GM21381 (cell line): ENCODE measurements at regions not wholly inside any gene's neighbourhood (a gene's known extent, or its start where the extent isn't known, plus 50 kb on each side); places are given as distances from the start of the nearest gene placed in this dataset.
"Not testable (repeated sequence)": the region's sequence is repeated elsewhere in the genome, so short reads cannot be mapped to it uniquely, and the experiment has no call there.

Source experiments
- ATAC-seq: cut with Tn5 transposase; IDR thresholded peaks from one replicate; pipeline ENCODE4 v1.9.1; 2021; ENCODE audit warnings: mild to moderate bottlenecking, moderate library complexity; ENCODE audit not compliant: unreplicated experiment

DNA sequence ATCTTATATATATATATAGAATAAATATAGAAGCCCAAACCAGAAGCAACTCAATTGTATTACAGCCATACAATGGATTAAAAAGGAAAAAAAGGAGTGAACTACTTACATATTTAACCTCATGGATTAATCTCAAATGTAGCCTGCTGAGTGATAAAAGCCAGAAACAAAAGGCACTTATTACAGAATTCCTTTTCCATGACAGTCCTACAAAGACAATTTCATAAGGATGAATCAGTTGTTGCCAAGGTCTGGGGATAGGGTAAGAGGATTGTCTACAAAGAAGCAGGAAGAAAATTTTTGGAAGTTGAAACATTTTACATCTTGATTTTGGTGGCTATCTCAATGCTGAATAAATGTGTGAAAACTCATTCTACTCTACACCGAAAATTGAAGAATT is 103.9 kb upstream of the DCC start:
- ATAC-seq = no peak

DNA sequence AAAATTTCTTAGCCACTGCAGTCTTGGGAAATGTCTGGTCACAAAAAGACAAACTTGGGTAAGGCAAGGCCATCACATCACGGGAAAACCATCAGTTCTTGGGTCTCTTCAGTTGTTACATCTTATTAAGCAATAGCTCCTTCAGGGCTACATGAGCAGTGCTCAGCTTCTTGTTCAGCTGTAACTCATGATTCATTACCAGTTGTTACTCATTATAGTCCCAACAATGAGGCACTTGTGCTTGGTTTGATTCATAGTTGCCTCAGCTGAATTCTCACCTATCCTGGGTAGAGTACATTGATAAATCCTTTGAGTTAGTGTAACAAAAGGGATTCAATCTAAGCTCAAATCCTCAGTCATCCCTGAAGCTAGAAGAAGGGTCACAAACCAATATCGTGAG is 102.4 kb upstream of the DCC start:
- no peak for ATAC-seq

DNA sequence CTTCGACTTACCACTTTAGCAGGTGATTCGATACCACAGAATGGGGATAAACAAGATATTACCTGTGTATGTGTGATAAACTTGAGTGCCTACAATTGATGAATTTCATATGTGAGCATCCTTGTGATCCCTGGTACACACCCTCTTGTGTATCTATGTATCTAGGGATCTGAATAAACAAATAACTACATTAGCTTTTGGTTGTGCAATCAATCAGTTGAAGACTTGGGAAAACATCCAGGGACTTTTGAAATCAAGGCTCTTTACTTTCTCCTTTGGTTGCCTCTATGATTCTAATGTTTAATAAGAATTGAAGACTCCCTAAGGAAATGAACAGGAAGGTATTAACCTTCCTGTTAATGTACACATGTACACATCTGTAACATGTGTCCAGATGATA is 97.3 kb upstream of the DCC start:
- ATAC-seq = no peak

DNA sequence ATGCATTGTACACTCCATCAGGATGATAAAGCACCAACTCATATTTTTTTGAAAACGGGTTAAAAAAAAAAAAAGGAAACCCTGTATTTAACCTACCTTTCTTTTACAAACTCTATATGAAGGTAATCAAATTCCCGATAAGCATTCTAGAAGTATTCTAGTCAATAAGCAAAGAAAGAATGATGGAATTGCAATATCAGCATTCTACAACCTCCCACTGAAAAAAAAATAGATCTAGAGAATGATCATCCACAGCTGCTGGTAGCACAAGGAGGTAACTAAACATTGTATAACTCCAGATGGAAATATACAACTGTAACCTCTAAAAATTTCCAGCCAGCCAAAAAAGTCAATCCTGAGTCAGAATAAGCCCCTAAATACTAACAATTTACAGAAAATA is 95.3 kb upstream of the DCC start:
- no peak for ATAC-seq

DNA sequence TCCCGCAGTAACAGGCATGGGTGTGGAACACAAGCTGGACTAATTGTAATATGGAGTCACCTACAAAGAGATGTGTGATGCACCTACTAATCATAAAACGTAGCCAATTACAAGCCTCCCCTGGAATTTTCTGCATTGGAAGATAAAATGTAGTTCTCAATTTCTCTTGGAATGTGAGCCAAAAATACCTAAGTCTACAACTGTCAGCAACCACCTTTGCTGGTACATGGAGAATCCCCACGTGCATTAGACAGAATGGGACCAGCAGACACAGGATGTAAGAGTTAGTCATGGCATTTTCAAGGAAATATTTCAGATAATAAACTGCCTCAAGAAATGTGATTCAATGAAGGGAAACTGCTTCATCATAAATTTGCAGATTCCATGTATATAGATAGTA is 85.6 kb upstream of the DCC start:
- ATAC-seq = no peak

DNA sequence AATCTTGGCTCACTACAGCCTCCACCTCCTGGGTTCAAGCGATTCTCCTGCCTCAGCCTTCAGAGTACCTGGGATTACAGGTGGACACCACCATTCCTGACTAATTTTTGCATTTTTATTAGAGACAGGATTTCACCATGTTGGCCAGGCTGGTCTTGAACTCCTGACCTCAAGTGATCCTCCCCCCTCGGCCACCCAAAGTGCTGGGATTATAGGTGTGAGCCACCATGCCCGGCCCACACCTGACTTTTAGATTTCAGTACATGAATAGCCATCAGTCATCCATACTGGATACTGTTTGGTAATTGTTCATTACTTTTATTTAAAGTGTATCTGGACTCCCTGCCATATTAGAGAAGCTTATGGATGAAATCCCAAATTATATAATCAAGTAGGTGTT is 82.6 kb upstream of the DCC start:
- not testable (repeated sequence) for ATAC-seq

DNA sequence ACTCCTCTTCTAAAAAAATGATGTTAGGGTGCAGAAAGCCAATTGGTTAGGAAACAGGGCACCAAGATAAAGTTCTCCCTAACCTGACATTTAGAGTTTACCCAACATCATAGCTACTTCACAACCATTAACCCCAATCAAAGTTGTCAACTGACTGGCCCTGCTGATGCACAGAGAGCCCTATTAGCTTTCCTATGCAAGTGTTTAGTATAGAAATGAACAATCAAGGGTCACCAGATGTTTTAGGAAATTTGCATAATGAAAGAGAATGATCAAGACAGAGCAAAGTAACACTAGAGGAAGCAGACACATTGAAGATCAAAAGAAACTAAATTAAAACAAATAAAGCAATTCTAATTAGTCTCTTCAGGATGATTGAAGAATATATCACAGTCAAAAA is 64.2 kb upstream of the DCC start:
- ATAC-seq = no peak

DNA sequence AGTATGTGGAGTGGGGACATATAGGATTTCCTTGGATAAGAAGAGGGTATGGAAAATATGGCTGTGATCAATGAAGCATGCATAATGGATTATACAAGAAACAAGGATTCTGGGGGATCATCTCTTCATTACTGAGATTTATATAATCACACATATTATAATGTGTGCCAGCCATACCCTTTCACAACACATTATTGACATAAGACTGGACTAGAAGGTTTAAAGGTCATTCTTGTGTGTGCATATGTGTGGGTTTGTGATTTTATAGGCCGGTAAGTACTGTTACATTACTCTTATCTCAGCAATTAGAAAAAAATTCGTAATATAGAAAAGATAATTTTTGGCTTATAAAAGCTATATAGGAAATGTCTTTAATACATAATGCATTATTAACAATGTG is 62.2 kb upstream of the DCC start:
- no peak for ATAC-seq

DNA sequence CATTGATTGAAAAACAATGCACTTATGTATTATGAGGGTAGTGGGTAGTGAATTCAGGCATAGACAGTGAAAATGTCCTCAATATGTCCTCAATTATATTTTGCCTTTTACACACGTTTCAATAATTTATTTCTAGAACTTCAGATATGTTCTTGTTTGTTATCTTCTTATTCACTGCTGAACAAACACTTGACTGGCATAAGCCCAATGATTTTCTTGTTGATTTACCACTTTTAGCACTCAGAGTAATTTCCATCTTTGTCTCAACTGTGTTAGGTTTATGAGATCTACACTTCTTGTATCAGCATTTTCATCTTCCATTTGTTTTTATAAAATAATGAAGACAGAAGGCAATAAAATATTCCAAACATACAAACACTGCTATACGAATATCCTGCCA is 61.8 kb upstream of the DCC start:
- no peak for ATAC-seq

DNA sequence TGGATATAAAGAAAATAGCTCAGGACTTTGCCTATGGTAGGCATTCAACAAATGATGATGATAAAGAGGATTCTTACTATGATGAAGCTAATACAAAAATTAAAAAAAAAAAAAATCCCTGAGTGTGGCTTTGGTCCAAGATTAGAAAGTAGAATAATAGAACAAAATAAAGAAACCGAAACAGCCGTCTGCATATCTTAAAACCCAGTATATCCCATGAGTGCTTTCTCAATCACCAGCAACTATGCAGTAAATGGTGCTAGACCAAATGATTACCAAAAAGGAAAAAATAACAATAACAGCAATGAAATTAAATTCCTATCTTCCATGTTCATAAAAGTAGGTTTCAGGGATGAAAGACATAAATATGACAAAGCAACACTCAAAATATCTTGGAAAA is 59.3 kb upstream of the DCC start:
- no peak for ATAC-seq

DNA sequence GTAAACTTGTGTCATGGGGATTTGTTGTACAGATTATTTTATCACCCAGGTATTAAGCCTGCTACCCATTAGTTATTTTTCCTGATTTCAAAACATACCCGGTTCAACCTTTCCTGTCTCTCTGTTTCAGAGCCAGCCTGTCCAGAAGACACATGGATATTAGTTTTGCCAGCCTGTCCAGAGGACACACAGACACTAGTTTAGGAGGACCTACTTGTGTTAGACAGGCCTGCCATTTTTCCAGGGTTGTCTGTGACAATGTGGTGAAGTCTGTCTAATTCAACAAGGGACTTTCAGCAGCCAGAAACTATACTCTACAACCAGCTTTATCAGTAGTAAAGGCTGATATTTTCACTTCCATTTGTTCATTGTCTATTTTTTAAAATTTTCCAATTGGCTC is 56.1 kb upstream of the DCC start:
- no peak for ATAC-seq

DNA sequence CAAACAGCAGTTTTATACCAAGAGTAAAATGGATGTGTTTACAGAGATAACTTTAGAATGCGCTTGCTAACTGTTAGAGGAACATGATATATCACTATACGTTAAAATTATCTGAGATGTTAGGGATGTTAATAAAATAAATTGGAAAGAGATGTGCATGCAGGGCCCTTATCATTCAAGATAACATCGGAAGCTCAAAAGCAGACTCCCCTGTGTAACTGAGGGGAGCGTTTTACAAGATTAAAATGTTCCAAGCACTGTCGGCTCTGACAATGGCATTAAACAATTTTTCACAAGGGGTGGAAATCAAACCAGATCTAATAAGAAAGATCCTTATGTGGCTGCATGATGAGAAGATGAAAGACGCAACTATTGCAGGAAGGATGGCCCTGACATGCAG is 53.3 kb upstream of the DCC start:
- no peak for ATAC-seq

DNA sequence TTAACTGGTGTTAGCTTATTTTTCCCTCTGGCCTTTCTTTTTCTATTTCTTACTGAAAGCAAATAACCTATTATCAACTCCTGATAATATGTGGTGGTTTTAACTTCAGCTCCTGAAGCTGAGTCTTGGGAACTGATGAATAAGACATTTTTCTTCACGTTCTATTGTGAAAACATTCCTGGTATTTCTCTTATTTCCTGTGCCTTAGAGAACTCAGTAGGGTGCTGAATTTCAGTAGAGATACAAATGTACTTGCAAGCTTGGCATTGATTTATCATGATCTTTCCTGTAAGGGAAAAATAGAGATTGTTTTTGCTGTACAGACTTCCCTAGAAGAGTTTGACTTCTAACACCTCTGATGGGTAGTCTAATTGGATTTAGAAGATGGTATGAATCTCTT is 52.8 kb upstream of the DCC start:
- ATAC-seq = no peak

DNA sequence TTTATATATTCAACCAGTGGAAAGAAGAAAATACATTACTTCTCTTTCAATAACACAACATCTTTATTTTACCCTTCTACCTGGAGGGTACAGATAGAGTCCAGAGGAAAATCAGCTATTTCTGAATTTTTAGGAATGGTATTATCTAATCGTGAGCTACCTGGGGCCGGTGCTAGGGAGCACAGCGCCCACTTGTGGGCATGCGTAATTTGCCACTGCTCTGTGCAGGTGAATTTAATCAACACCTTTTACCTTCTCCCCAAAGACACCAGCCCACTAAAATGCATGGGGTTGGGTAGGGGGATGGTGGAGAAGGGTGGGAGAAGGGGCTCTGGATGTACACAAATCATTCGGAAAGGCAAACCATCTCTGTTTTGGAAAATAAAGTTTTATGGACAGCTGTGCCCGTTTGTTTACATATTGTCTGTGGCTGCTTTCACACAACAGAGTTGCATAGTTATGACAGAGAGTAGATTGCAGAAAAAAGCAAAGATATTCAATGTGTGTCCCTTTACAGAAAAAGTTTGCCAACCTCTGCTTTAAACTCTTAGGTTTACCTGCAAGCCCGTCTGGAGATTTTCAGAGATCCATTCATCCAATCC is 51.5 kb upstream of the DCC start:
- ATAC-seq = no peak

DNA sequence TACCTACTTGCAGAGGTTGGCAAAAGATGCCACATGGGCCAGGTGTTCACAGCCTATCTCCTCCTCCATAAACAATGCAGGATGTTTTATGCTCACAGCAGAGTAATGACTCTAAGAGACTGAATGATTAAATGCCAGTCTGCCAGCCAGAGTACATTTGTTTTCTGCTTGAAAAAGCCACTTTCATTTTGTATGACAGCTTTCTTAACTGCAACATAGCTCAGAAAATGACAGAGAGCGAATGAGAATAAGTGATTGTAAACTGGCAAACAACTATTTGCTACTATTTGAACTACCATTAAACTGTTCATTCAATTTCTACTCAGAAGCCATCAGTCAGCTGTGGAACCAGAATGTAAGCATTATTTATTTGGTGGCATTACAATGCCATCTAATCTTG is 50.6 kb upstream of the DCC start:
- ATAC-seq = no peak
